ENCODE measurements at regions not wholly inside any gene's neighbourhood (a gene's known extent, or its start where the extent isn't known, plus 50 kb on each side); places are given as distances from the start of the nearest gene placed in this dataset.
A peak's percentile ranks its signal among the peaks of the same experiment; 100 is the strongest.

- H3K27me3 Mint-ChIP-seq (ENCODE audit: low read depth, poor library complexity), result peaks cover 39% of the 10 kb centered on the region
- H3K27ac Mint-ChIP-seq, result no peak overlapping the region
- no peak for DNase-seq
- no peak for TF ChIP-seq CTCF (IDR thresholded peaks at IDR 0.05)
- H3K9me3 Mint-ChIP-seq, result peaks cover 46% of the 10 kb centered on the region
- H3K36me3 Mint-ChIP-seq (ENCODE audit: low read depth), result peaks cover 27% of the 10 kb centered on the region
- H3K4me3 Mint-ChIP-seq, result no peak overlapping the region
- H3K4me1 Mint-ChIP-seq, result no peaks in the 10 kb centered on the region
These were observed 66.8 kb downstream of the ZNF503 start for GRCh38 chr10:75334720-75335119.

GRCh38 chr10:75332081-75332480, 69.5 kb downstream of the ZNF503 start:
- Mint-ChIP-seq H3K27ac (no peak overlapping the region), H3K4me1 (peaks cover 5% of the 10 kb centered on the region), H3K27me3 (ENCODE audit: low read depth, poor library complexity) (peaks cover 36% of the 10 kb centered on the region), H3K36me3 (ENCODE audit: low read depth) (peaks cover 27% of the 10 kb centered on the region), H3K4me3 (no peak overlapping the region), H3K9me3 (peaks cover 46% of the 10 kb centered on the region)
- TF ChIP-seq CTCF (IDR thresholded peaks at IDR 0.05), result no peak
- DNase-seq, result no peak

- peaks cover 26% of the 10 kb centered on the region for H3K36me3 Mint-ChIP-seq (ENCODE audit: low read depth)
- no peak overlapping the region for H3K4me3 Mint-ChIP-seq
- peaks cover 37% of the 10 kb centered on the region for H3K27me3 Mint-ChIP-seq (ENCODE audit: low read depth, poor library complexity)
- peaks cover 5% of the 10 kb centered on the region for H3K4me1 Mint-ChIP-seq
- no peak for DNase-seq
- no peak for TF ChIP-seq CTCF (IDR thresholded peaks at IDR 0.05)
- H3K27ac Mint-ChIP-seq, result no peak overlapping the region
- peaks cover 41% of the 10 kb centered on the region for H3K9me3 Mint-ChIP-seq
These were observed 70.5 kb downstream of the ZNF503 start for GRCh38 chr10:75331081-75331480.

- DNase-seq, result no peak
- H3K36me3 Mint-ChIP-seq (ENCODE audit: low read depth), result peaks cover 11% of the 10 kb centered on the region
- H3K4me1 Mint-ChIP-seq, result peaks cover 5% of the 10 kb centered on the region
- H3K27ac Mint-ChIP-seq, result peak overlapping the region; percentile 19
- H3K27me3 Mint-ChIP-seq (ENCODE audit: low read depth, poor library complexity), result peaks cover 45% of the 10 kb centered on the region
- TF ChIP-seq CTCF (IDR thresholded peaks at IDR 0.05), result no peak
- peaks cover 23% of the 10 kb centered on the region for H3K9me3 Mint-ChIP-seq
- no peak overlapping the region for H3K4me3 Mint-ChIP-seq
These were observed 72.3 kb downstream of the ZNF503 start for GRCh38 chr10:75329190-75329745.

GRCh38 chr10:75326306-75326705, 75.3 kb downstream of the ZNF503 start:
- DNase-seq, result no peak
- peaks cover 5% of the 10 kb centered on the region for H3K4me1 Mint-ChIP-seq
- H3K4me3 Mint-ChIP-seq, result no peak overlapping the region
- no peak overlapping the region for H3K27ac Mint-ChIP-seq
- TF ChIP-seq CTCF (IDR thresholded peaks at IDR 0.05), result no peak
- H3K27me3 Mint-ChIP-seq (ENCODE audit: low read depth, poor library complexity), result peaks cover 45% of the 10 kb centered on the region
- H3K9me3 Mint-ChIP-seq, result peaks cover 21% of the 10 kb centered on the region
- peaks cover 4% of the 10 kb centered on the region for H3K36me3 Mint-ChIP-seq (ENCODE audit: low read depth)

- Mint-ChIP-seq H3K36me3 (ENCODE audit: low read depth) (no peaks in the 10 kb centered on the region), H3K9me3 (peaks cover 37% of the 10 kb centered on the region), H3K4me3 (no peak overlapping the region), H3K4me1 (no peaks in the 10 kb centered on the region), H3K27ac (no peak overlapping the region), H3K27me3 (ENCODE audit: low read depth, poor library complexity) (peaks cover 20% of the 10 kb centered on the region)
- DNase-seq, result no peak
- no peak for TF ChIP-seq CTCF (IDR thresholded peaks at IDR 0.05)
These were observed 82.3 kb downstream of the ZNF503 start for GRCh38 chr10:75319274-75319673.

Measured in nephron progenitor cell (in vitro differentiated cells).